ENCODE measurements at regions not wholly inside any gene's neighbourhood (a gene's known extent, or its start where the extent isn't known, plus 50 kb on each side); places are given as distances from the start of the nearest gene placed in this dataset.

DNA sequence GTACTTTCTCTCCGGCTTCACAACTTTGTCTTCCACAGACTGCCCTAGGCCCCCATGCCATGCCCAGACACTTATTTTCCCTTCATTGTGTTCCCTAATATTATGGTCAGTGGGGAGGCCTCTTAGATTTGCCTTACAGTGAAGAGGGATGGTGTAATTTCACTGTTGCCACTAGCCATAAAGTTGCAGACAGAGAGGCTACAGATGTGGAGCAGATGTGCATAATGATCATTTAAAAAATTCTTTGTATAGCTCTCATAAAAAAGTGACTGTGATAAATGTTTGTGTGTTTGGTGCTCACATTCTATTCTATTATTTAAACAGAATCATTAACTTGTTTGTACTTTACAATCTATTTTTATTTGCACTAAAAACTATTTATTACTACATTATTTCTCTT lies 67.5 kb upstream of the FN1 start:
- BruUV-seq (replicated peaks): no TSS peak
- Histone ChIP-seq H3K4me2 (ENCODE audit: low read length) (no peak overlapping the region), H2AFZ (ENCODE audit: low read length) (no peak overlapping the region), H3K79me2 (ENCODE audit: low read length) (no peaks in the 10 kb centered on the region), H3F3A (ENCODE audit: low read length, unreplicated experiment) (no peaks in the 10 kb centered on the region), H3K9ac (ENCODE audit: low read length) (no peak overlapping the region), H3K4me1 (ENCODE audit: insufficient read depth, low read length) (no peaks in the 10 kb centered on the region; the same call in 1 of the 2 replicates), H3K27me3 (ENCODE audit: low read length) (no peaks in the 10 kb centered on the region), H3K4me3 (ENCODE audit: low read length) (no peak overlapping the region), H4K20me1 (ENCODE audit: low read length) (no peaks in the 10 kb centered on the region), H3K9me2 (replicated peaks; ENCODE audit: low read length) (no peaks in the 10 kb centered on the region), H3K36me3 (ENCODE audit: low read depth, low read length) (no peaks in the 10 kb centered on the region), H3K27ac (ENCODE audit: low read length) (no peak overlapping the region), H3K9me3 (ENCODE audit: low read length) (no peaks in the 10 kb centered on the region)
- intact Hi-C loops (cut with micrococcal nuclease): no loop called here
- DNase-seq (no peak), ATAC-seq (no peak)
- CTCF ChIA-PET: no interaction called here
- TF ChIP-seq EZH2 (IDR thresholded peaks at IDR 0.05; ENCODE audit: low read length, unreplicated experiment) (no peak), EZH2phosphoT487 (IDR thresholded peaks at IDR 0.05; ENCODE audit: borderline replicate concordance, low read length) (no peak)
- TF ChIP-seq, protein P1, sequence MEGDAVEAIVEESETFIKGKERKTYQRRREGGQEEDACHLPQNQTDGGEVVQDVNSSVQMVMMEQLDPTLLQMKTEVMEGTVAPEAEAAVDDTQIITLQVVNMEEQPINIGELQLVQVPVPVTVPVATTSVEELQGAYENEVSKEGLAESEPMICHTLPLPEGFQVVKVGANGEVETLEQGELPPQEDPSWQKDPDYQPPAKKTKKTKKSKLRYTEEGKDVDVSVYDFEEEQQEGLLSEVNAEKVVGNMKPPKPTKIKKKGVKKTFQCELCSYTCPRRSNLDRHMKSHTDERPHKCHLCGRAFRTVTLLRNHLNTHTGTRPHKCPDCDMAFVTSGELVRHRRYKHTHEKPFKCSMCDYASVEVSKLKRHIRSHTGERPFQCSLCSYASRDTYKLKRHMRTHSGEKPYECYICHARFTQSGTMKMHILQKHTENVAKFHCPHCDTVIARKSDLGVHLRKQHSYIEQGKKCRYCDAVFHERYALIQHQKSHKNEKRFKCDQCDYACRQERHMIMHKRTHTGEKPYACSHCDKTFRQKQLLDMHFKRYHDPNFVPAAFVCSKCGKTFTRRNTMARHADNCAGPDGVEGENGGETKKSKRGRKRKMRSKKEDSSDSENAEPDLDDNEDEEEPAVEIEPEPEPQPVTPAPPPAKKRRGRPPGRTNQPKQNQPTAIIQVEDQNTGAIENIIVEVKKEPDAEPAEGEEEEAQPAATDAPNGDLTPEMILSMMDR (conservative IDR thresholded peaks at IDR 0.05; ENCODE audit: low read depth, low read length): no peak
- POLR2A ChIA-PET (ENCODE audit: unreplicated experiment): no interaction called here

DNA sequence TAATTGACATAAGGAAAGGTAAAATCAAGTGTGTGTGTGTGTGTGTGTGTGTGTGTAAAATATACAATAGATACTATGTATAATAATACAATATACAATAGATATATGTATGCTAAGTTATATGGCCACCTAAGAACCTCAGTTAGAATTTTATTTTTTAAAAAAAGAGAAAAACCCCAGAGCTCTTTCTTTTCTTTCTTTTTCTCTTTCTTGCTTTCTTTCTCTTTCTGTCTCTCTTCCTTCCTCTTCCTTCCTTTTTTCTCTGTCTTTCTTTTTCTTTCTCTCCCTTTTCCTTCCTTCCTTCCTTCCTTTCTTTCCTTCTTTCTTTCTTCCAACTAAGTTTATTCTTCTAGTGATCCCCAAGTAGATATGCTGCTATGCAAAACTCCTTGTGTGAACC lies 64.6 kb upstream of the FN1 start:
- BruUV-seq (replicated peaks): no TSS peak
- Histone ChIP-seq H3K4me1 (ENCODE audit: insufficient read depth, low read length) (no peaks in the 10 kb centered on the region), H3K27me3 (ENCODE audit: low read length) (no peaks in the 10 kb centered on the region), H3K4me2 (ENCODE audit: low read length) (no peak overlapping the region), H3K9me3 (ENCODE audit: low read length) (no peaks in the 10 kb centered on the region), H3K9me2 (replicated peaks; ENCODE audit: low read length) (no peaks in the 10 kb centered on the region), H3F3A (ENCODE audit: low read length, unreplicated experiment) (no peaks in the 10 kb centered on the region), H3K36me3 (ENCODE audit: low read depth, low read length) (no peaks in the 10 kb centered on the region), H3K4me3 (ENCODE audit: low read length) (no peak overlapping the region), H3K9ac (ENCODE audit: low read length) (no peak overlapping the region), H2AFZ (ENCODE audit: low read length) (no peak overlapping the region), H3K27ac (ENCODE audit: low read length) (no peak overlapping the region), H3K79me2 (ENCODE audit: low read length) (no peaks in the 10 kb centered on the region), H4K20me1 (ENCODE audit: low read length) (no peaks in the 10 kb centered on the region)
- TF ChIP-seq, protein P1 (conservative IDR thresholded peaks at IDR 0.05; ENCODE audit: low read depth, low read length): no peak
- TF ChIP-seq EZH2phosphoT487 (IDR thresholded peaks at IDR 0.05; ENCODE audit: borderline replicate concordance, low read length) (no peak), EZH2 (IDR thresholded peaks at IDR 0.05; ENCODE audit: low read length, unreplicated experiment) (no peak)
- ChIA-PET POLR2A (ENCODE audit: unreplicated experiment) (no interaction called here), CTCF (no interaction called here)
- DNase-seq (no peak), ATAC-seq (no peak)
- intact Hi-C loops (cut with micrococcal nuclease): no loop called here

DNA sequence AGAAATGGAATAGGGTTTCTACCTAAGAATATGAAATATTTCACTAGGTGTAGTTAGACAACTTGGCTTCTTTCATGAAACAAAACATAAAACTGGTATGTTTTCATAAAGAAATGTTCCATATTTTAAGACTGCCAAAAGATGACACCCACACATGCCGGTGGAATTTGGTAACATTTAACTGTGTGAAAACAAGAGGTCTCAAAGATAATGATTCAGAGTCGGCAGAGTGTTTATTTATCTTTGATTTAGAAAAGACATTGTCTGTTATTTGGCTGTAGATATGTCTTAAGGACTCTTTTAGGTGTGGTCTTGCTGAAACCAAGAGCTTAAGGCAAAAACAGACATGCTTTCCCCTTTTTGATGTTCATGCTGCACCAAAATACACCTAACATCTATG lies 63.5 kb upstream of the FN1 start:
- H2AFZ ChIP-seq (ENCODE audit: low read length): no peak overlapping the region
- no peaks in the 10 kb centered on the region for H4K20me1 ChIP-seq (ENCODE audit: low read length)
- no peak overlapping the region for H3K27ac ChIP-seq (ENCODE audit: low read length)
- H3K9ac ChIP-seq (ENCODE audit: low read length): no peak overlapping the region
- DNase-seq (no peak), ATAC-seq (no peak)
- no peaks in the 10 kb centered on the region for H3K79me2 ChIP-seq (ENCODE audit: low read length)
- no peaks in the 10 kb centered on the region for H3K36me3 ChIP-seq (ENCODE audit: low read depth, low read length)
- BruUV-seq (replicated peaks): no TSS peak
- H3K9me3 ChIP-seq (ENCODE audit: low read length): no peaks in the 10 kb centered on the region
- H3K9me2 ChIP-seq (replicated peaks; ENCODE audit: low read length): no peaks in the 10 kb centered on the region
- H3K4me3 ChIP-seq (ENCODE audit: low read length): no peak overlapping the region
- no peaks in the 10 kb centered on the region for H3K27me3 ChIP-seq (ENCODE audit: low read length)
- H3F3A ChIP-seq (ENCODE audit: low read length, unreplicated experiment): no peaks in the 10 kb centered on the region
- H3K4me2 ChIP-seq (ENCODE audit: low read length): no peak overlapping the region
- TF ChIP-seq EZH2 (IDR thresholded peaks at IDR 0.05; ENCODE audit: low read length, unreplicated experiment): no peak
- TF ChIP-seq, protein P1 (conservative IDR thresholded peaks at IDR 0.05; ENCODE audit: low read depth, low read length): no peak
- no peak for TF ChIP-seq EZH2phosphoT487 (IDR thresholded peaks at IDR 0.05; ENCODE audit: borderline replicate concordance, low read length)
- POLR2A ChIA-PET (ENCODE audit: unreplicated experiment): no interaction called here
- H3K4me1 ChIP-seq (ENCODE audit: insufficient read depth, low read length): no peaks in the 10 kb centered on the region
- CTCF ChIA-PET: no interaction called here
- intact Hi-C loops (cut with micrococcal nuclease): no loop called here
